HG03439 (cell line): ENCODE measurements at regions not wholly inside any gene's neighbourhood (a gene's known extent, or its start where the extent isn't known, plus 50 kb on each side); places are given as distances from the start of the nearest gene placed in this dataset.
A peak's percentile ranks its signal among the peaks of the same experiment; 100 is the strongest.
"Not testable (repeated sequence)": the region's sequence is repeated elsewhere in the genome, so short reads cannot be mapped to it uniquely, and the experiment has no call there.

Source experiments
- ATAC-seq: cut with Tn5 transposase; IDR thresholded peaks from one replicate; pipeline ENCODE4 v1.9.1; 2021; ENCODE audit warnings: mild to moderate bottlenecking, moderate library complexity; ENCODE audit not compliant: unreplicated experiment

GRCh38 chr18:34350778-34351177, 126.1 kb upstream of the NOL4 start:
- ATAC-seq, result no peak

DNA sequence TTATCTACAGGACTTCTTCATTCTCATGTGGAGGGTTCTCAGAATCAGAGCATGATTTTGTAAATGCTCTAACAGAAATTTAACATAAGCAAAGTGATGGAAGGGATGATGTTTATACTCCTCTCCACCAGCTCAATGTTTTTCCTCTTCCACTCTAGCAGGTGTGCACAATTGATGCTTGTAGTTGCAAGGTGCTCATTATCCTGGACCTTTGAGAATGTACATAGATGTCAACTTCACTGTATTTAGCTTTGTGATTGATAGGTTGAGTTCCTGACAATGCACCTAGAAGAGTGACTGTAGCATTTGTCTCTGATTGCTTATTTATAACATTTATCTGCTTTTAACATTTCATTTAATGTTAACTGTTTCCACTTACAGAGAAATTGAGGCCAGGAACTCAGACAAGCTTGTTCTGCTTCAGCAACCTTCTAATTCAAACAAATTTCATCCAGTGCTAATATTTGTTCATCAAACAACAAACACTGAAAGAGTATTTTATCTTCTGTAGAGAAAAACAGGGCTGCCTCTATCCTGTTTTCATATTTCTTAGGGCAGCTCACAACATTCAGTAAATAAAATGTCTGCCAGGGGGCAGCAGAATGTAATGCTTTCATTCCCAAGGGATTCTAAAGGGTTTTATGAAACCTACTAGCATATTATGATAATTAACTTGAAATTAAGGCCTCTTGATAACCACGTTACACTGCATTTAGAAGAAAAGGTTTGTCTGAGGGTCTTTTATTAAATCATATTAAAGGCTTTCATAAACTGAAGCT, 127.9 kb upstream of the NOL4 start:
- no peak for ATAC-seq

DNA sequence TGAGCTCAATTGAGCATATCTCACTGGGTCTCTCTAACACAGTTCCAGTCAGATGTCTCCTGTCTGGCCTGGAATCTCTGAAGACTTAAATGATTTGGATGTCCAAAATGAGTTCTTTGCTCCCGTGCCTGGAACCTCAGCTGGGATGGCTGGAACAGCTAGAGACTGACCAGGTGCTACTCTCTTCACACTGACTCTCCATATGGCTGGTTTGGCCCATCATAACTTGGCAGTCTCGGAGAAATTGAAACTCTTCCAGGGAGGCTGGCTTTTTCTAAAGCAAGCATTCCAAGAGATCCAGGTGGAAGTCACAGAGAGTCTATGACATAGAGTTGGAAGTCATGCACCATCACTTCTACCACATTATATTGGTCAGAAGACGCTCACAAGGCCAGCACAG, 129.6 kb upstream of the NOL4 start:
- no peak for ATAC-seq

GRCh38 chr18:34357944-34358580, 133.3 kb upstream of the NOL4 start:
- ATAC-seq, result no peak

DNA sequence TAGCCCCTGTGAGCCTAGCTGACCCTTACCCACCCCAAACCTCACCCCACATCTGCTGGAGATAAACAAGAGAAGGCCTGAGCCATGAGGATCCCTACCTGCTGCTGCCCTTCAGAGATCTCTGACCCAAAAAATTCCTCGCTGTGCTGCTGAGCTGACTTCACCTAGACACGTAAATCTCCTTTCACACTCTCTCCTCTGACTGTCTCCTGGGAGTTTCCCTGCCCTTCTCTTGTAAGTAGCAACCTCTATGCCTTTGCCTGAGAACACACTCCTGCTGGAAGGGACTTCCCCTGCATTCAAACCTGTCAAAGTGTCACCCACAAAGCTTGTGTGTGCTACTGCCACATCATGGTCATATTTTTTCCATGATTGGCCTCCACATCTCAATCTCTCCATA, 134.2 kb upstream of the NOL4 start:
- ATAC-seq, result peak; percentile 91

DNA sequence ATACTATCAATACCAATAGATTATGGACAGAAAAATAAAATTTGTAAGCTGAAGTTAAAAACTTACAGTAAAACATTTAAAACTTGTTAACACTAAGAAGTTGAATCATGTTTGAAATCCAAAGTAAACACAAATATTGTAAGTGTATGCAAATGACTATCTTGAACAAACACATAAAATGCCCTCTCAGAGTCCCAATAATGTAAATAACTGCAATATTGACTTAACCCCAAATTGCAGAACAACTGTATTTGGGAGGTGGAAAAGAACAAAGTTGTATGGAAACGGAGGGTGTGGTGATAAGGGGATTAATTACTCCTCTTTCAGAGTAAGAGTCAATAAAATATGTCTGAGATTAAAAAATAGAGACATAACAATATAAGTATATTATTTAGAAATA, 140.0 kb upstream of the NOL4 start:
- no peak for ATAC-seq

- ATAC-seq, result no peak
These were observed 146.1 kb upstream of the NOL4 start for GRCh38 chr18:34370704-34371395.

DNA sequence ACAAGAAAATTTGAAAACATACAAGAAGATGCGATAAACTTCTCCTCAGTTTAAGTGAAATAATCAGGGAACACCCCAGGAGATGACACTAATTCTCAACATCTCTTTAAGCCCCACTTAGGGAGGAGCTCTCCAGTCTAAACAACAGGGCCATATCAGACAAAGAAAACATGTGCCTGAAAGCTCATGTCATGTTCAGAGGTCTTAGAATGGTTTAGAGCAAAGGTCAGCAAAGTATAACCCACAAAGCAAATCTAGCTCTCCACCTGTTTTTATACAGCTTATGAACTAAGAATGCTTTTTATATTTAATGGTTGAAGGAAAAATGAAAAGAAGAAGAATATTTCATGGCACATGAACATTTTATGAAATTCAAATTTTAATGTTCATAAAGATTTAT, 155.6 kb upstream of the NOL4 start:
- ATAC-seq, result no peak

GRCh38 chr18:34385311-34385710, 160.6 kb upstream of the NOL4 start:
- ATAC-seq, result no peak

DNA sequence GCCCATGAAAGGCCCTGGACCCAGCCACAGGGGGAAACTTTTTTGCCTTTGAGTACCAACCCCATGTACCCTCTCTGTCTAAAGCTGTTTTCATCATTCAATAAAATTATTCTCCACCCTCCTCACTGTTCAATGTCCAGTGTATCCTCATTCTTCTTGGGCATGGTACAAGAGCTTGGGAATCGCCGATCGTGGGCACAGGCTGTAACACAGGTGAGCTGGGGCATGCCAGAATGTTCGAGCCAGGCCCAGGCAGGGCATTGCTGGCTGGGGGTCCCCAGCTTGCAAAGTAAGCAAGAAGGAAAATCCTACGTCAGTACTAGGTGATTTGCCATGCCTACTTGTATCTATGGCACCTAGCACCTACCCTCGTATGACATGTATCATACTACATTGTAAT, 162.1 kb upstream of the NOL4 start:
- no peak for ATAC-seq

DNA sequence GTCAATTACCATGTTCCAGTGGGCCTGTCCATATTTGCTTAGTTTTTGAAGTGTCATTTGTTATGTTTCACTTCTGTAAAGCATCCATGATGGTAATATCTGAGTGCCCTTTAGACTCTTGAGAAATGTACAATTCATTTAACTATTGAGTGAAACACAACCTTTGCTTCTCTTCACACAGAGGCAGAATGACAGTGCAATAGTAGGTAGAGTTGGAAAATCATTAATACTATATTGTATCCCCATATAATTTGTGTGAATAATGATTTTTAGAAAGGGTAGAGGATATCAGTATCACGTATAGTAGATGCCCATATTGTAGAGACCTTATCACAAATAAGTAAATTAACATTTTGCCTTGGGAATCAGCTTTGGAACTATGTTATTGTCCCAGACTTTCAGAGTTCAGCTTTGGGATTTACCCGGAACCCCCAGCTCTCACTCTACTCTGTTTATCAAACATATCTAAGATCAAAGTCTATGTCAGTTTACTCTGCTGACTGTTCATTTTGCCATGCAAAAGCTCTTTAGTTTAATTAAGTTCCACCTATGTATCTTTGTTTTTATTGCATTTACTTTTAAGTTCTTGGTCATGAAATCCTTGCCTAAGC, 172.7 kb upstream of the NOL4 start:
- no peak for ATAC-seq

DNA sequence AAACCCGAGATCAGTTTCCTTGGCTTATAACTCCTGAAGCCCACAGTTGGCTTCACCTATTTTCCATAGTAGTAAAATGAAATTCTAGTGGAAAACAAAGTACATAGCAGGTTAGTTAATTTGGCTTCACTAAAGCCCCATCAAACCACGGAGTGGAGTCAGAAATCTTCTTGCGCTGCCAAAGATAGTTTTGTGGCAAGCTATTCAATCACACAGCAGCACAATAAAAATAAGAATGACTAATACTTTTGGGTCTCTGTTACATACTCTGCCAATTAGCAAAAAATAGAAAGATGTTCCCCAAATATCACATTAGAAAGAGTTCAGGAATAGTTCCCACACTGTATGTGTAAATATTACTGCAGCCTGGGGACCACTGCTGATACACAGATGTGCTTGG, 175.2 kb upstream of the NOL4 start:
- no peak for ATAC-seq

GRCh38 chr18:34400834-34401233, 176.1 kb upstream of the NOL4 start:
- ATAC-seq, result no peak

DNA sequence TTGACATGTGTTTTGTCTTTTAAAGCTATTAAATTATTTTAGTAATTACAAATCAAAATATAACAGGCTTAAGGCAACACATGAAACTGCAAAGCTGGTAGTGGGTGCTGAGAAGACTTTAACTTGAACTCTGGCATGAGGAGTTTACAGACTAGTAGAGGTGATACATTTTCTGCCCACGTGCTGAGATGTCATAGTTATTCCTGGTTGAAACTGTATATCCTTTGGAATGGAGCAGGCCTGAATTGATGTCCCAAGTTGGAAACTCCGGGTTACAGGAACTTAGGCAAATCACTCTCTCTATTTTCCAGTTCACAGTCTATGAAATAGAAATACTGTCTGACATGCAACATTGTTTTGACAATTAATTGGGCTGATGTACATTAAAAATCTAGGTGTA, 177.1 kb upstream of the NOL4 start:
- ATAC-seq, result no peak

DNA sequence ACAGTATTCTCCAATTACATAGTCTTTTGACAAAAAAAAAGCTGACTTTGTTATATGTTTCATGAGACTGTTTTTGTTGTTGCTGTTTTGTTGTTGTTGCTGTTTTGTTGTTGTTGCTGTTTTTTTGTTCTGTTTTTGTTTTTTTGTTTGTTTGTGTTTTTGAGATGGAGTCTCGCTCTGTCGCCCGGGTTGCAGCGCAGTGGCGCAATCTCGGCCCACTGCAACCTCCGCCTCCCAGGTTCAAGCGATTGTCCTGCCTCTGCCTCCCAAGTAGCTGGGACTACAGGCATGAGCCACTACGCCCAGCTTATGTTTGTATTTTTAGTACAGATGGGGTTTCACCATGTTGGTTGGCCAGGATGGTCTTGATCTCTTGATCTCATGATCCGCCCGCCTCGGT, 182.8 kb upstream of the NOL4 start:
- not testable (repeated sequence) for ATAC-seq

DNA sequence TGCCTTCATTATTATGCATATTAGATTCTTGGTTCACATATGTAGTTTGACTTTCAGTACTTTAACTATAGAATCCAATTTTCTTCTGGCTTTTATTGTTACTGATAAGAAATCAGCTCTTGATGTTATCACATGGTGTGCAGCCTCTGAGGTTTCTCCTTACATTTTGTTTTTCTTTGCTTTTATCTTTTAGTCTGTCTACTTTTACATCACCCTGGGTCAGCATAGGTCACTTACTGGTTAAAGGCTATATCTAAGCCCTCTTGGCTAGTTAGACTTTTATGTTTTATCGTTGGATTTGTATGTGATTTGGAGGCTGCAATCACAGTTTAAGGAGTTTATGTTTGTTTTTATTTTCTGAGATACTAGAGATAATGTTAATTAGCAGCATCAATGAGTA, 187.2 kb upstream of the NOL4 start:
- no peak for ATAC-seq

- ATAC-seq, result no peak
These were observed 206.3 kb upstream of the NOL4 start for GRCh38 chr18:34431042-34431441.

- ATAC-seq, result no peak
These were observed 219.9 kb upstream of the NOL4 start for GRCh38 chr18:34444622-34445021.

- ATAC-seq, result no peak
These were observed 223.9 kb upstream of the NOL4 start for GRCh38 chr18:34448662-34449061.

GRCh38 chr18:34457761-34458160, 233.0 kb upstream of the NOL4 start:
- ATAC-seq, result no peak

GRCh38 chr18:34458410-34458977, 233.8 kb upstream of the NOL4 start:
- no peak for ATAC-seq
